Stimulated activated CD4-positive, alpha-beta T cell treated with anti-CD3 and anti-CD28 coated beads, Interleukin-2, amount 100 ng/mL, for 24 hours (primary cell): ENCODE measurements at regions not wholly inside any gene's neighbourhood (a gene's known extent, or its start where the extent isn't known, plus 50 kb on each side); places are given as distances from the start of the nearest gene placed in this dataset.
A peak's percentile ranks its signal among the peaks of the same experiment; 100 is the strongest.

ENCODE experiments used
- DNase-seq, 2 donors: peaks; one replicate each; pipeline ENCODE4 v3.0.0-alpha.2; 2020

- peak in 1 of 2 donors; percentile 1 for DNase-seq
Measured at GRCh38 chr18:27685807-27686412, 491.0 kb downstream of the CDH2 start.

DNA sequence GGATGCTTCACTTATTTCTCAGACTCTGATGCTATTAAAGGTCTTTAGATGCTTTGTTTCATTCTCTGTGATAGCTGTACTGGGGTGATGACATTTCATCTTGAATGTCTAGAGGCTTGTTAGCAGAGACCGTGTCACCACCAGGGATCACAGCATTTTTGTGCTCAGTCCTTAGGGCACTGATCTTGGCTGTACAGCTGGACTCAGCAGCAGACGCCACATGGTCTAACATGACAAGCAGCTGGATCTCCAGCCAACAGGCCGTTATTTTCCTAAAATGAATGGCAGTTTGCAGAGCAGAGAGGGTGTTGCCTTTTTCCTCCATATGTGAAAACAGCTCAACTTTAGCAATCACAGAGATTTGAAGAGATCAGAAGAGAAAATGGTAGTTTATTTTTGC is 491.8 kb downstream of the CDH2 start:
- no peak for DNase-seq

DNA sequence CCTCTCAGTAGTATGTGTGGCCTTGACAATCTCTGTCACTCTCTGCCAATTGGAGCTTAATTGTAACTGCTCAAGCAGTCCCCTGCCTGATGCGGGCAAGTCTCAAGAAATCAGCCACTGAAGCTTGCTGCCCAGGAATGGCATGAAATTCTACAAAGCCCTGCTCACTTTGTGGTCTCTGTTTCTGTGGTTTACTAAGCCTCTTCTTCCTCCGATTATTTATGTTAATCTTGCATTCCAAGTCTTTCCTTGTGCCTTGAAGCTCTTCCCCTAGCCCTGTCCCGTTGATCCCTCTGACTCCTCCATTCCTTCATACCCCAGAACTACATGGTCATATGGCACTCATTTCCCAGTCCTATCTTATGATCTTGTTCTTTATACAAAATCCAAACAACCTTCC is 489.3 kb upstream of the CHST9 start:
- DNase-seq, result no peak

- no peak for DNase-seq
Measured at GRCh38 chr18:27673861-27674260, 488.8 kb upstream of the CHST9 start.

DNA sequence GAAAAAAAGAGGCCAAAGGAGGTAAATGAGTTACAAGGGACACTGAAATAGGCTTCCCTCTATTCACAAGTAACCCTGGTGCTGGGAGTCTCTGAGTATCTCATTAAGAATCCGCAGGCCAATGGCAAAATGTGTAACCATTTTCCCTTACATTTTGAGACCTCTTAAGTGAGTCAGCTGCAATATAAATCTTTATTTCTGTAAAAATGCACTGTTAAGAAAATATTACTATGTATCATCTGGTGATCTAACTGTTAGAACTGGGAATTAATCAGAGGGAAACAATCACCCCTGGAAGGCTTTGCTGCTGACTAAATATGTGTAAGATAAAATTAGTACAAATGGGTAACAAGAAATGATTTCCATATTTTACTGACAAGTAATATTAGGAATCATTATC is 483.1 kb upstream of the CHST9 start:
- no peak for DNase-seq

GRCh38 chr18:27667064-27667463 is 482.0 kb upstream of the CHST9 start:
- DNase-seq, result no peak

- no peak for DNase-seq
Measured at GRCh38 chr18:27666016-27666415, 480.9 kb upstream of the CHST9 start.

GRCh38 chr18:27665264-27665799 is 480.2 kb upstream of the CHST9 start:
- DNase-seq, result no peak

GRCh38 chr18:27662949-27663348 is 477.8 kb upstream of the CHST9 start:
- DNase-seq, result no peak

GRCh38 chr18:27662537-27662936 is 477.4 kb upstream of the CHST9 start:
- no peak for DNase-seq

DNA sequence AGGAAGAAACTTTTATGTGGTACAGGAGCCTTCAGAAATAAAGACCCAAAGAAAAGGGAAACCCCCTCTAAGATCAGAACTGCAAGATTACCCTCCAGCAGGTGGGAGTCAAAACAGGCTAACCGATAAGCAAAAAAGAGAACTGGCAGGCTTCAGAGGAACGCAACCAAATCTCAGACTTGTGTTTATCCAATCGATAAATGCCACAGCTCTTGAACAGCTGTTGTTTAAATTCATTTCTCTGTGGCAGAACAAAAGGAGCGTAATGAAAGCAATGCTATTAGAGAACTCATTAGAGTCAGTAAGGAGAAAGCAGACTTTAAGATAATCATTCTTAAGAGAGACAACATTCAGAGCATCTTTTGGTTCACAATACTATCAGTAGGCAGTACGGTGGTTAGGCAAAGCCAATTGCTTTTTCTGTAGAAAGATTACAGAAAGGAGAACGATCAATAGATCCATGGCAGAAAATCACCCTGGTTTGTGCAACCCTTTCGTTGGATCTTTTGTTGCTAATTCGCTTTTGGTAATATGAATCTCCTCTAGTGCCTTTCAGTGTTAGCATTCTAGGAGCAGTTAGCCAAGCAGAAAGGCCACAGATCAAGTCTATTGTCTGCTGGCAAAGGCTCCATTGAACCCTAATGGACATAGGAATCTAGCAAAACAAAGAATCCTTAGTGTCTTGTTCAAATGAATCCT is 476.4 kb upstream of the CHST9 start:
- DNase-seq, result no peak

- no peak for DNase-seq
Measured at GRCh38 chr18:27656905-27657304, 471.8 kb upstream of the CHST9 start.

- no peak for DNase-seq
Measured at GRCh38 chr18:27656167-27656778, 471.2 kb upstream of the CHST9 start.

DNA sequence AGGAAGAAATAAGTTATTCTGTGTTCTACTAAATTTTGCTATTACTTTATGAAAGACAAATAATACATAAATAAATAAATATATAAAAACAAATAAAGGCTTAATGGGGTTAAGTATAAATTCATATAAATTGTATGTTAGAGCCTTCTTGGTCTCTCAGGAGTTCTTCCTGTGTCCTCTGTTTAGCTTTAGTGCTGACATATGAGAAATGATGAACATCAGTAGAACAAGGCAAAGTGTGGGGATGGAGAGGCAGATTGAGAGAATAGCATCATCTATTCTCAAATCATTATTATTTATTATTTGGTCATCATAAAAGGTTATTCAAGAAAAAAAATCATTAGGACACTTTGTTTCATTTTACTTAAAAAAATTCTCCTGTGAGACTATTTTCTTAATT is 468.1 kb upstream of the CHST9 start:
- no peak for DNase-seq

DNA sequence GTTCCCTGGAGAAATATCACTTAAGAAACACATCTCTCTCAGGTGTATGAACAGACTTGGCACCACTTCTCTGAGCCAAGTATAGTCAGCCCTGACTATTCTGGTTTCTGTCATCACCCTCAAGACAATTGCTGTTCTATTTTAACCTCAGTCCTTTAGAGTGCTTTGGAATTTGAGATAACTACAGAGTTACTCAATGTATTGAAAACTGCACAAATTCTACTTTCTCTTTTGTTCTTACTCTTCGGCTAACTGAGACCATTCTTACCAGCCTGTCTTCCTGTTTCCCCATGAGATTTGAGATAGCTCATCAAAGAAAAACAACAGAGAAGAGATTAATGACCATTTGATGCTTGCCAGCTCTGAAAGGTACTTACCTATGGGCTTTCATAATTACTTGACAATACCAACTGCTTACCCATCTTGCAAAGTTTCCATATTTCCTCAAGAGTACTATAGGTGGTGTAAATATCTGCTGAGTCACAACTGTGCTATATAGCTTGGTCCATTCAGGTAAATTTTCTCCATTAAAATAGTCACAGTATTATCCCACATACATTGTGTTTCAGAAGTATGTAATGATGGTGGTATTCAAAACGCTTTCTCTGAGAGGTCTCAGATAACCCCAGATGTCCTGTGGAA is 467.5 kb upstream of the CHST9 start:
- DNase-seq, result no peak

GRCh38 chr18:27649621-27650020 is 464.5 kb upstream of the CHST9 start:
- DNase-seq, result no peak

DNA sequence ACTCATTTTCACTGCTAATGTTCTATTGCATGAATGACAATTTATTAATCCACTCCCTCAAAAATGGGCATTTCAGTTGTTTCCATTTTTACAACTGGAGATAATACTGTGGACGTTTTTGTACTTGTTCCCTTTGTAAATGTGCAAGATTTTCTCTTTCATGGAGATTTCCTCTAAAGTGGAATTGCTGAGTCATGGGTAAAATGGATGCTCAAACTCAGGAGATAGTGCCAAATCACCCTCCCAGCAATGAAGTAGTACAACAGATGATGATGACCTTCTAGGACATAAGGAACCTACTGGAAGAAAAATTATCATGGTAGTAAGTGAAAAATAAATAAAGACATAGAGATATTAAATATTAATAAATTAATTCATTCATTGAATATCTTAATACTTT is 460.8 kb upstream of the CHST9 start:
- DNase-seq, result no peak

DNA sequence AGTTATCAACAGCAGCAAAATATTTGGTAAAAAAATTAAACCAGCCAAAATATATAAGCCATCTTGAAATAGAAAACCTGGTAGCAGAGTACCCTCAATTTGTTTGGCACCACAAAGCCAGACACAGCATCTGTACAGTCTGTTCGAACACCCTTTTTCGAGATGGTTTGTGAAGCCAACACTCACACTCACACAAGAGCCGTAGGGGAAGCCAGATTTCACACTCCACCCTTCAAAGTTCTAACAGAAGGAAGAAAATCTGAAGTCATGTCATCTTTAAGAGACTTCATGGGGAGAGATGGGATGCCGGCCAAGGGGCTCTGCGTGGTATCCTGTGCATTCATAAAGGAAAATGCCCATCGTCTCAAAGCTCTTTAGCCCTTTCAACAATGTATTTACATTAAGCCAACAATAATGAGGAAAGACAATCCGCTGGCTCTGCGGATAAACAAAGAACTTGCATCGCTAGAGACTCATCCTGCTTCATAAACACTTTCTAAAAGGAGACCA is 451.5 kb upstream of the CHST9 start:
- DNase-seq, result no peak

DNA sequence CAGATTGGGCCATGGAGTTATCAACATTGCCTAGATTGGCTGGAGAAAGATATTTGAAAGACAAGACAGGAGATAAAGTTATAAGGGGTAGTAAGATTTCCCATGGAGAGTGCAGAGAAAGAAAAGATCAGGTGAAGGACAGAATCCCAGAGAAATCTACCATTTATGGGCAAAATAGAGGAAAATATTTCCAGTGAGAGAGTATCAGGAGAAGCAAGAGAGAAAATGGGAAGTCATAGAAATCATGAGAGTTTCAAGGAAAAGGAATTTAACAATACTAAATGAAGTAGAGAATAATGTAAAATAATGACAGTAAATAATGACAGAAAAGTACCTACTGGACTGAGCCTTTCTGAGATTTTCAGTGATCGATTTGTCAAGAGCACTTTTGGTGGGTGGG is 447.6 kb upstream of the CHST9 start:
- DNase-seq, result no peak

- no peak for DNase-seq
Measured at GRCh38 chr18:27627927-27628326, 442.8 kb upstream of the CHST9 start.

- DNase-seq, result no peak
Measured at GRCh38 chr18:27621236-27621890, 436.3 kb upstream of the CHST9 start.

- no peak for DNase-seq
Measured at GRCh38 chr18:27619906-27620305, 434.8 kb upstream of the CHST9 start.
